Adrenal gland (tissue), 9 donors: ENCODE measurements at regions not wholly inside any gene's neighbourhood (a gene's known extent, or its start where the extent isn't known, plus 50 kb on each side); places are given as distances from the start of the nearest gene placed in this dataset.

Source experiments
- DNase-seq, 7 donors: peaks; one replicate each; pipeline ENCODE4 v3.0.0-alpha.2; 2019 to 2020
- H3K27ac ChIP-seq, 5 donors: fragments of 200-600 bp; sonication (generic) in 4 of 5; 1 replicate in 3 of 5; 2 replicates in 2 of 5; pipeline versions ENCODE4 v1.5.1 to v1.8.0; 2016 to 2020; ENCODE audit warnings: mild to moderate bottlenecking in 1 of 5
- H3K27me3 ChIP-seq: fragments of 200-600 bp; 2 replicates; pipeline ENCODE4 v1.8.0; 2021
- H3K36me3 ChIP-seq, 2 donors: fragments of 200-600 bp; replicated peaks in 1 of 2; 1 replicate in 1 of 2; 2 replicates in 1 of 2; pipeline versions ENCODE4 v1.5.1 to v1.8.0; 2018 to 2022
- H3K4me1 ChIP-seq, 2 donors: fragments of 200-600 bp; replicated peaks in 1 of 2; 1 replicate in 1 of 2; 2 replicates in 1 of 2; pipeline versions ENCODE4 v1.5.1 to v1.8.0; 2018 to 2021
- H3K4me3 ChIP-seq, 4 donors: fragments of 200-600 bp; sonication (generic) in 3 of 4; one replicate each; pipeline ENCODE4 v1.5.1; 2016 to 2018
- H3K9me3 ChIP-seq, 3 donors: fragments of 200-600 bp; sonication (generic) in 1 of 3; replicated peaks in 1 of 3; 1 replicate in 2 of 3; 2 replicates in 1 of 3; pipeline versions ENCODE4 v1.5.1 to v1.8.0; 2016 to 2021
- CTCF ChIP-seq, 6 experiments: fragments of 450-650 bp in 4 of 6; fragments of 200-600 bp in 2 of 6; sonication (generic) in 1 of 6; IDR thresholded peaks; 1 replicate in 5 of 6; 2 replicates in 1 of 6; pipeline versions ENCODE4 v1.5.1 to v1.8.0; 2016 to 2021; ENCODE audit warnings: antibody characterized with exemption in 6 of 6, mild to moderate bottlenecking in 2 of 6, moderate library complexity in 1 of 6
- POLR2A ChIP-seq, 2 donors: fragments of 450-650 bp; IDR thresholded peaks; one replicate each; pipeline ENCODE4 v1.6.1; 2017; ENCODE audit warnings: antibody characterized with exemption in 2 of 2, mild to moderate bottlenecking in 2 of 2, moderate library complexity in 1 of 2
- whole genome bisulfite sequencing, 4 donors: extraction: QIAGEN DNeasy Blood & Tissue Kit in 2 of 4; methylation state at CpG; one replicate each; pipeline versions ENCODE4 v1.1.5 to v1.1.7; 2013 to 2017; 5-methylcytosine and 5-hydroxymethylcytosine counted together
- intact Hi-C, 2 donors: fragments of 100-400 bp; cut with DNase I; formaldehyde crosslinking; loops; one replicate each; pipeline versions ENCODE4 v1.14.1 to v1.15.0; 2022 to 2023
- donor health status: healthy with polysubstance abuse.
- donor health status: Bipolar disorder and iron deficiency.
- donor health status: DM: yes; HTN: yes; CAD: no.
- donor health status: DM: no; HTN: no; CAD: no.
- donor health status: DM: no; HTN: no; CAD: no.

- 59 to 75% (median 68%) methylated on average over 3 of the region's 3 CpGs for WGBS, 4 donors
- no peak for DNase-seq
- intact Hi-C loops: no loop called here
These were observed 208.1 kb upstream of the RND3 start for GRCh38 chr2:150695451-150696135.

GRCh38 chr2:150693556-150693955 is 206.1 kb upstream of the RND3 start:
- DNase-seq: no peak
- Histone ChIP-seq H3K36me3 (no peaks in the 10 kb centered on the region), H3K4me1 (peaks cover 0 to 3% of the 10 kb centered on the region in 2 donors), H3K4me3 (no peak overlapping the region), H3K9me3 (no peaks in the 10 kb centered on the region), H3K27ac (no peak overlapping the region), H3K27me3 (no peaks in the 10 kb centered on the region)
- WGBS, 4 donors: 85 to 93% (median 87%) methylated on average over 2 of the region's 2 CpGs
- intact Hi-C loops: no loop called here
- TF ChIP-seq CTCF (IDR thresholded peaks at IDR 0.05) (no peak), POLR2A (IDR thresholded peaks at IDR 0.05) (no peak)

More at GRCh38 chr2:150695451-150696135, 208.1 kb upstream of the RND3 start:
- H3K36me3 ChIP-seq: no peaks in the 10 kb centered on the region
- TF ChIP-seq POLR2A (IDR thresholded peaks at IDR 0.05) (no peak), CTCF (IDR thresholded peaks at IDR 0.05) (no peak)
- H3K9me3 ChIP-seq: no peaks in the 10 kb centered on the region
- no peak overlapping the region for H3K27ac ChIP-seq
- H3K4me1 ChIP-seq: peaks cover 0 to 3% of the 10 kb centered on the region in 2 donors
- no peak overlapping the region for H3K4me3 ChIP-seq
- no peaks in the 10 kb centered on the region for H3K27me3 ChIP-seq

GRCh38 chr2:150690870-150691269 is 203.4 kb upstream of the RND3 start:
- Histone ChIP-seq H3K4me3 (no peak overlapping the region), H3K9me3 (no peaks in the 10 kb centered on the region), H3K27ac (no peak overlapping the region), H3K36me3 (no peaks in the 10 kb centered on the region), H3K4me1 (peaks cover 0 to 18% of the 10 kb centered on the region in 2 donors), H3K27me3 (no peaks in the 10 kb centered on the region)
- WGBS, 4 donors: 90 to 100% (median 92%) methylated on average over 1 of the region's 1 CpG
- TF ChIP-seq CTCF (IDR thresholded peaks at IDR 0.05) (no peak), POLR2A (IDR thresholded peaks at IDR 0.05) (no peak)
- no peak for DNase-seq
- intact Hi-C loops: no loop called here

- Histone ChIP-seq H3K27me3 (no peaks in the 10 kb centered on the region), H3K36me3 (no peaks in the 10 kb centered on the region), H3K4me3 (no peak overlapping the region), H3K4me1 (peaks cover 0 to 18% of the 10 kb centered on the region in 2 donors), H3K9me3 (no peaks in the 10 kb centered on the region), H3K27ac (no peak overlapping the region)
- intact Hi-C loops: no loop called here
- TF ChIP-seq CTCF (IDR thresholded peaks at IDR 0.05) (no peak), POLR2A (IDR thresholded peaks at IDR 0.05) (no peak)
- DNase-seq: no peak
- WGBS, 4 donors: 86 to 98% (median 93%) methylated on average over 2 of the region's 2 CpGs
These were observed 202.8 kb upstream of the RND3 start for GRCh38 chr2:150690261-150690660.
